ENCODE measurements at regions not wholly inside any gene's neighbourhood (a gene's known extent, or its start where the extent isn't known, plus 50 kb on each side); places are given as distances from the start of the nearest gene placed in this dataset.

DNA sequence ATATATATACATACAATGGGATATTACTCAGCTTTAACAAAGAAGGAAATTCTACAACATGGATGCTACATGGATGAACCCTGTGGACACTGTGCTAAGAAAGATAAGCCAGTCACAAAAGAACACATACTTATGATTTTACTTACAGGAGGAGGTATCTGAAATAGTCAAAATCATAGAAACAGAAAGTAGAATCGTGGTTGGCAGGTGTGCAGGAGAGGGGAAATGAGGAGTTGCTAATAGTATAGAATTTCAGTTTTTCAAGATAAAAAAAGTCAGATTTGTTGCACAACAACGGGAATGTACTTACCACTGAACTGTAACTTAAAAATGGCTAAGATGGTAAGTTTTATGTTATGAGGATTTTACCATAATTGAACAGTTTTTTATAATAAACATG lies 706.3 kb downstream of the TFAP2A start:
- H3K27ac ChIP-seq = no peak overlapping the region
- no peaks in the 10 kb centered on the region for H3K9me3 ChIP-seq
- H3K4me1 ChIP-seq = no peaks in the 10 kb centered on the region
- DNase-seq (ENCODE audit: extremely low spot score in 2 of 2) = no peak
- H3K36me3 ChIP-seq = no peaks in the 10 kb centered on the region
- no peaks in the 10 kb centered on the region for H3K27me3 ChIP-seq
- no peak overlapping the region for H3K4me3 ChIP-seq
- TF ChIP-seq, protein P1, sequence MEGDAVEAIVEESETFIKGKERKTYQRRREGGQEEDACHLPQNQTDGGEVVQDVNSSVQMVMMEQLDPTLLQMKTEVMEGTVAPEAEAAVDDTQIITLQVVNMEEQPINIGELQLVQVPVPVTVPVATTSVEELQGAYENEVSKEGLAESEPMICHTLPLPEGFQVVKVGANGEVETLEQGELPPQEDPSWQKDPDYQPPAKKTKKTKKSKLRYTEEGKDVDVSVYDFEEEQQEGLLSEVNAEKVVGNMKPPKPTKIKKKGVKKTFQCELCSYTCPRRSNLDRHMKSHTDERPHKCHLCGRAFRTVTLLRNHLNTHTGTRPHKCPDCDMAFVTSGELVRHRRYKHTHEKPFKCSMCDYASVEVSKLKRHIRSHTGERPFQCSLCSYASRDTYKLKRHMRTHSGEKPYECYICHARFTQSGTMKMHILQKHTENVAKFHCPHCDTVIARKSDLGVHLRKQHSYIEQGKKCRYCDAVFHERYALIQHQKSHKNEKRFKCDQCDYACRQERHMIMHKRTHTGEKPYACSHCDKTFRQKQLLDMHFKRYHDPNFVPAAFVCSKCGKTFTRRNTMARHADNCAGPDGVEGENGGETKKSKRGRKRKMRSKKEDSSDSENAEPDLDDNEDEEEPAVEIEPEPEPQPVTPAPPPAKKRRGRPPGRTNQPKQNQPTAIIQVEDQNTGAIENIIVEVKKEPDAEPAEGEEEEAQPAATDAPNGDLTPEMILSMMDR (IDR thresholded peaks at IDR 0.05) = no peak
- TF ChIP-seq POLR2A (IDR thresholded peaks at IDR 0.05) (no peak), POLR2AphosphoS5 (IDR thresholded peaks at IDR 0.05; ENCODE audit: insufficient read depth in 1 of 2, low read depth in 1 of 2) (no peak)
- intact Hi-C loops (cut with DNase I) = no loop called here

- DNase-seq (ENCODE audit: extremely low spot score in 2 of 2) = no peak
- no peaks in the 10 kb centered on the region for H3K27me3 ChIP-seq
- TF ChIP-seq, protein P1 (IDR thresholded peaks at IDR 0.05) = no peak
- no peak for TF ChIP-seq POLR2AphosphoS5 (IDR thresholded peaks at IDR 0.05; ENCODE audit: insufficient read depth in 1 of 2, low read depth in 1 of 2)
- TF ChIP-seq POLR2A (IDR thresholded peaks at IDR 0.05) = no peak
- H3K4me1 ChIP-seq = no peaks in the 10 kb centered on the region
- no peak overlapping the region for H3K4me3 ChIP-seq
- H3K27ac ChIP-seq = no peak overlapping the region
- no peaks in the 10 kb centered on the region for H3K9me3 ChIP-seq
- intact Hi-C loops (cut with DNase I) = no loop called here
- no peaks in the 10 kb centered on the region for H3K36me3 ChIP-seq
Observed at GRCh38 chr6:9704989-9705388, 709.9 kb downstream of the TFAP2A start.

DNA sequence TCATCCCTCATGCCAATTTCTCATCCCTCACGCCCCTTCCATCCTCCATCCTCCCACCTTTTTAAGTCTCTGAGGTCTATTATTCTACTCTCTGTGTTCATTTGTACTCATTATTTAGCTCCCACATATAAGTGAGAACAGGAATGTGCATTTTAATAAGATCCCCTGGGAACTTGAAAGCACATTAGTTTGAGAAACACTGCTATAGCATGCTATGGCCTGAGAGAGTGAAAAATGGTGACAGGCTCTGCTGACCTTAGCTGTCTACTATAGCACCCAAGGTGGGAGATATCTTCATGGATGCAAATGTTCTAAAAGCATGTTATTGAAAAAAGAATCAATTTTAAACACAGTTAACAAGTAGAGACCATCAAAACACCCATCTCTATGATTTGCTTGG lies 712.0 kb downstream of the TFAP2A start:
- H3K36me3 ChIP-seq = no peaks in the 10 kb centered on the region
- no peak for DNase-seq (ENCODE audit: extremely low spot score in 2 of 2)
- H3K4me3 ChIP-seq = no peak overlapping the region
- intact Hi-C loops (cut with DNase I) = no loop called here
- H3K27me3 ChIP-seq = no peaks in the 10 kb centered on the region
- no peaks in the 10 kb centered on the region for H3K4me1 ChIP-seq
- TF ChIP-seq, protein P1 (IDR thresholded peaks at IDR 0.05) = no peak
- no peak for TF ChIP-seq POLR2A (IDR thresholded peaks at IDR 0.05)
- H3K9me3 ChIP-seq = no peaks in the 10 kb centered on the region
- H3K27ac ChIP-seq = no peak overlapping the region

DNA sequence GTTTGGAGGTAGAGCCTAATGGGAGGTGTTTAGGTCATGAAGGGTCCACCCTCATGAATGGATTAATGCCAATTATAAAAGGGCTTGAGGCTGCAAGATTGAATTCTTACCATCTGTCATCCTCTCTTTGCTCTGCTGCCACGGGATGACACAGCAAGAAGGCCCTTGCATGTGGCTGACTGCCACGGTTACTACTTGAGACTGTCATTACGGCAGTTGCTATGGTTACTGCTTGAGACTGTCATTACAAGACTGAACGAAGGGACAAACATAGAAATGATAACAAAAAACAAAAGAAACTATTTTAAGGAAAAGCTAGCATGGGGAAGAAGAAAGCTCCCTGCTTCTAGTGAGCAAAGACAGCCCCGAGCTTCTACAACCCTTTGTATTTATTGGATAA lies 715.0 kb downstream of the TFAP2A start:
- DNase-seq (ENCODE audit: extremely low spot score in 2 of 2) = no peak
- TF ChIP-seq, protein P1 (IDR thresholded peaks at IDR 0.05) = no peak
- TF ChIP-seq POLR2A (IDR thresholded peaks at IDR 0.05) (no peak), POLR2AphosphoS5 (IDR thresholded peaks at IDR 0.05; ENCODE audit: insufficient read depth in 1 of 2, low read depth in 1 of 2) (no peak)
- intact Hi-C loops (cut with DNase I) = no loop called here

GRCh38 chr6:9697263-9697931 lies 717.5 kb downstream of the TFAP2A start:
- TF ChIP-seq, protein P1 (IDR thresholded peaks at IDR 0.05) = no peak
- TF ChIP-seq POLR2A (IDR thresholded peaks at IDR 0.05) = no peak
- TF ChIP-seq POLR2AphosphoS5 (IDR thresholded peaks at IDR 0.05; ENCODE audit: insufficient read depth in 1 of 2, low read depth in 1 of 2) = no peak
- no peak for DNase-seq (ENCODE audit: extremely low spot score in 2 of 2)
- H3K27me3 ChIP-seq = no peaks in the 10 kb centered on the region
- intact Hi-C loops (cut with DNase I) = no loop called here
- H3K4me3 ChIP-seq = no peak overlapping the region
- no peaks in the 10 kb centered on the region for H3K4me1 ChIP-seq
- H3K36me3 ChIP-seq = no peaks in the 10 kb centered on the region
- no peaks in the 10 kb centered on the region for H3K9me3 ChIP-seq
- no peak overlapping the region for H3K27ac ChIP-seq

More for the DNA sequence above, 715.0 kb downstream of the TFAP2A start:
- Histone ChIP-seq H3K27me3 (no peaks in the 10 kb centered on the region), H3K27ac (no peak overlapping the region), H3K36me3 (no peaks in the 10 kb centered on the region), H3K9me3 (no peaks in the 10 kb centered on the region), H3K4me1 (no peaks in the 10 kb centered on the region), H3K4me3 (no peak overlapping the region)

Measured in vagina (tissue), 2 donors.